OCI-LY7 (cell line): ENCODE measurements at regions not wholly inside any gene's neighbourhood (a gene's known extent, or its start where the extent isn't known, plus 50 kb on each side); places are given as distances from the start of the nearest gene placed in this dataset.

Experiments used
- BruUV-seq: library from RNA; stranded (reverse); fragments of 400-500 nt; replicated peaks from 2 replicates; lab custom pipeline; 2021; lab: Mats Ljungman, UMichigan
- CTCF ChIA-PET: fragments of 300-600 bp; sonication (Branson Sonifier 250); formaldehyde crosslinking; loops from one replicate; lab custom pipeline; 2022; ENCODE audit warnings: antibody characterized with exemption; ENCODE audit not compliant: unreplicated experiment; lab: Charles Lee
- POLR2A ChIA-PET: fragments of 300-600 bp; sonication (Branson Sonifier 250); formaldehyde crosslinking; loops from one replicate; lab custom pipeline; 2022; ENCODE audit warnings: antibody characterized with exemption; lab: Charles Lee
- DNase-seq: peaks from one replicate; pipeline ENCODE4 v3.0.0-alpha.2; 2015; ENCODE audit warnings: low spot score
- H2AFZ ChIP-seq: fragments of 200-600 bp; sonication (generic), shearing (Covaris generic); 2 replicates; pipeline ENCODE4 v1.6.1; 2014; ENCODE audit warnings: mild to moderate bottlenecking, antibody characterized with exemption, low read length, moderate library complexity
- H3K27ac ChIP-seq: fragments of 200-600 bp; sonication (generic); 2 replicates; pipeline ENCODE4 v1.5.1; 2014; ENCODE audit warnings: mixed run types, low read depth, mild to moderate bottlenecking, moderate library complexity, low read length, inconsistent platforms; ENCODE audit not compliant: poor library complexity, severe bottlenecking
- H3K36me3 ChIP-seq: fragments of 200-600 bp; sonication (generic); 2 replicates; pipeline ENCODE4 v1.6.1; 2014; ENCODE audit warnings: mild to moderate bottlenecking, antibody characterized with exemption, low read length, moderate library complexity, mixed read lengths; ENCODE audit not compliant: insufficient read depth
- H3K4me1 ChIP-seq: fragments of 200-600 bp; sonication (generic); 2 replicates; pipeline ENCODE4 v1.5.1; 2014; ENCODE audit warnings: mild to moderate bottlenecking, low read length; ENCODE audit not compliant: insufficient read depth, poor library complexity, severe bottlenecking
- H3K4me2 ChIP-seq: fragments of 200-600 bp; sonication (generic); 2 replicates; pipeline ENCODE4 v1.6.1; 2014; ENCODE audit warnings: mild to moderate bottlenecking, low read length
- H3K4me3 ChIP-seq: fragments of 200-600 bp; sonication (generic); 2 replicates; pipeline ENCODE4 v1.5.1; 2014; ENCODE audit warnings: mild to moderate bottlenecking, low read depth, low read length; ENCODE audit not compliant: poor library complexity, severe bottlenecking
- H3K79me2 ChIP-seq: fragments of 200-600 bp; sonication (generic); 2 replicates; pipeline ENCODE4 v1.6.1; 2016; ENCODE audit warnings: low read depth, mild to moderate bottlenecking, low read length, moderate library complexity, mixed read lengths; ENCODE audit not compliant: insufficient read depth
- H3K9me2 ChIP-seq: fragments of 200-600 bp; sonication (generic); 2 replicates; pipeline ENCODE4 v1.6.1; 2016; ENCODE audit warnings: mild to moderate bottlenecking, low read length, mixed read lengths; ENCODE audit not compliant: insufficient read depth
- H3K9me3 ChIP-seq: fragments of 200-600 bp; sonication (generic); 2 replicates; pipeline ENCODE4 v1.6.1; 2014; ENCODE audit warnings: mild to moderate bottlenecking, mixed run types, low read length, mixed read lengths
- H4K20me1 ChIP-seq: fragments of 200-600 bp; sonication (generic); 2 replicates; pipeline ENCODE4 v1.6.1; 2014; ENCODE audit warnings: mild to moderate bottlenecking, antibody characterized with exemption, low read length, moderate library complexity, mixed read lengths; ENCODE audit not compliant: insufficient read depth
- EZH2phosphoT487 ChIP-seq: fragments of 200-600 bp; sonication (generic); IDR thresholded peaks from 2 replicates; pipeline ENCODE4 v1.6.1; 2018; ENCODE audit warnings: low read depth, borderline replicate concordance, mild to moderate bottlenecking, mixed run types, antibody characterized with exemption, low read length, moderate library complexity, mixed read lengths
- intact Hi-C: fragments of 100-400 bp; cut with micrococcal nuclease; formaldehyde crosslinking; loops from one replicate; pipeline ENCODE4 v1.10.0; 2022; ENCODE audit not compliant: unreplicated experiment
- TF ChIP-seq, protein P1 (sequence below): fragments of 200-600 bp; sonication (generic); conservative IDR thresholded peaks from 2 replicates; pipeline ENCODE4 v1.5.1; 2014; ENCODE audit warnings: mild to moderate bottlenecking, antibody characterized with exemption, low read length, moderate library complexity, mixed read lengths

DNA sequence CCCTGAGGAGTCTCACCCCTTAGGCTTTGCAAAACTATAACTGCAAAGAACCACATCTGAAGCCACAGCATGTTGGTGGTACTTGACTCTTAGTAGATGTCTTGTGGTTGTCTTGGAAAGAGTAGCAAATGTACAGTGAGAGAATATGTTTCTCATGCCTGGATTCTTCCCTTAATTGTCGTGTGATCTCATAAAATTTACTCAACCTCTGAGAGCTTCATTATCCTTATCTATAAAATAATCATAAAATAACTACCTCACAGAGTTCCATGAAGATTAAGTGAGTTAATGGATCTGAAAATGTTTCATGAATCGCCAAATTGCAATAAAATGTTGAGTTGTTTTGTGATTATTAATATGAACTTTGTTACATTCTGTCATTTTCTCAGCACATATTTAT lies 491.5 kb downstream of the METTL15 start:
- DNase-seq: no peak
- TF ChIP-seq, protein P1, sequence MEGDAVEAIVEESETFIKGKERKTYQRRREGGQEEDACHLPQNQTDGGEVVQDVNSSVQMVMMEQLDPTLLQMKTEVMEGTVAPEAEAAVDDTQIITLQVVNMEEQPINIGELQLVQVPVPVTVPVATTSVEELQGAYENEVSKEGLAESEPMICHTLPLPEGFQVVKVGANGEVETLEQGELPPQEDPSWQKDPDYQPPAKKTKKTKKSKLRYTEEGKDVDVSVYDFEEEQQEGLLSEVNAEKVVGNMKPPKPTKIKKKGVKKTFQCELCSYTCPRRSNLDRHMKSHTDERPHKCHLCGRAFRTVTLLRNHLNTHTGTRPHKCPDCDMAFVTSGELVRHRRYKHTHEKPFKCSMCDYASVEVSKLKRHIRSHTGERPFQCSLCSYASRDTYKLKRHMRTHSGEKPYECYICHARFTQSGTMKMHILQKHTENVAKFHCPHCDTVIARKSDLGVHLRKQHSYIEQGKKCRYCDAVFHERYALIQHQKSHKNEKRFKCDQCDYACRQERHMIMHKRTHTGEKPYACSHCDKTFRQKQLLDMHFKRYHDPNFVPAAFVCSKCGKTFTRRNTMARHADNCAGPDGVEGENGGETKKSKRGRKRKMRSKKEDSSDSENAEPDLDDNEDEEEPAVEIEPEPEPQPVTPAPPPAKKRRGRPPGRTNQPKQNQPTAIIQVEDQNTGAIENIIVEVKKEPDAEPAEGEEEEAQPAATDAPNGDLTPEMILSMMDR: no peak
- TF ChIP-seq EZH2phosphoT487: no peak
- Histone ChIP-seq H3K9me3 (no peaks in the 10 kb centered on the region), H4K20me1 (no peaks in the 10 kb centered on the region), H3K9me2 (no peaks in the 10 kb centered on the region), H2AFZ (no peak overlapping the region), H3K4me2 (no peak overlapping the region), H3K27ac (no peak overlapping the region), H3K4me1 (no peaks in the 10 kb centered on the region), H3K36me3 (no peaks in the 10 kb centered on the region), H3K79me2 (no peaks in the 10 kb centered on the region), H3K4me3 (no peak overlapping the region)
- no TSS peak for BruUV-seq
- intact Hi-C loops: no loop called here
- ChIA-PET CTCF (no interaction called here), POLR2A (no interaction called here)

DNA sequence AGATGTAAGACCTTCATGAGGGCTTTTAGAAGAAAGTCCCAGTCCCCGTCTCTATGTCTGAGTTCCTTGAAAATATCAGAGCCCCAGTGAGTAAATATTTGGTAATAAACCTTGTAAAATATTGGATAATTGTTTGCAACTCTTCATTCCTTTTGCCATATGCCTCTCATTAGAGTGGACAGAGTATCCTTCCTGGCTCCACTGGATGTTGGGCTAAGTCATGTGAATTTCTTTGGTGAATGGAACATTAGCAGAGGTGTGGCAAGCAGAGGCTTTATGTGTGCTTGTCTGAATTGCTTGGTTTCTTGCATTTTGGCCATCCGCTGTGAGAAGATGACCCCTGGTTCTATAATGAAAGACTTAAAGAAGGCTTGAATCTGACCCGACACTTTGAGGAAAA lies 490.3 kb downstream of the METTL15 start:
- POLR2A ChIA-PET: interaction anchor here (0.6 kb wide), 1 partner anchor 98 kb away, joined by 3 read pairs; no protein-coding TSS in a partner anchor
- intact Hi-C loops: no loop called here

DNA sequence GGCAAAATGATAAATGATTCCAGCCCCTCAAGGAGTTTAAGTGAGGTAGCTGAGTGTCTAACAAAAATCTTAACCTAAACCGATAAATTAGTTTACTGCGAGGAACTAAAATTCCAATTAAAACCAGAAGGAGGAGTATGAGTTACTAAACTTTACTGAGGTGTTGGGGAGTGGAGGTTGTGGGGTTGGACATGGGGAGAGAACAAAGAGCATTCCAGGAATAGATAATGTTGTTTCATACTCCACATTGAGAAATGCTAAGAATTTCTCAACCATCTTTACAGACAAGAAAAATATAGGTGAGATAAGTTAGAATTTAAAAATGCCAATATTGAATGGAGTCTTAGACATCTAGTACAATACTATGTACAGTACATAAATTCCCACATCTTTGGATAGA lies 488.6 kb downstream of the METTL15 start:
- H3K4me1 ChIP-seq: no peaks in the 10 kb centered on the region

More for the DNA sequence above, 490.3 kb downstream of the METTL15 start:
- H2AFZ ChIP-seq: no peak overlapping the region
- H3K27ac ChIP-seq: no peak overlapping the region
- DNase-seq: no peak
- BruUV-seq: no TSS peak
- no peak overlapping the region for H3K4me3 ChIP-seq
- no peaks in the 10 kb centered on the region for H3K79me2 ChIP-seq
- TF ChIP-seq, protein P1: no peak
- no peak for TF ChIP-seq EZH2phosphoT487
- H3K36me3 ChIP-seq: no peaks in the 10 kb centered on the region
- CTCF ChIA-PET: no interaction called here
- no peaks in the 10 kb centered on the region for H3K9me2 ChIP-seq
- no peaks in the 10 kb centered on the region for H3K4me1 ChIP-seq
- no peak overlapping the region for H3K4me2 ChIP-seq
- no peaks in the 10 kb centered on the region for H3K9me3 ChIP-seq
- H4K20me1 ChIP-seq: no peaks in the 10 kb centered on the region

More for the DNA sequence above, 488.6 kb downstream of the METTL15 start:
- ChIA-PET CTCF (no interaction called here), POLR2A (interaction anchor here (0.7 kb wide), 1 partner anchor 883 kb away, joined by 3 read pairs; no protein-coding TSS in a partner anchor)
- Histone ChIP-seq H3K36me3 (no peaks in the 10 kb centered on the region), H2AFZ (no peak overlapping the region), H3K9me2 (no peaks in the 10 kb centered on the region), H3K79me2 (no peaks in the 10 kb centered on the region), H3K9me3 (no peaks in the 10 kb centered on the region), H3K4me2 (no peak overlapping the region), H4K20me1 (no peaks in the 10 kb centered on the region), H3K27ac (no peak overlapping the region), H3K4me3 (no peak overlapping the region)
- no TSS peak for BruUV-seq
- DNase-seq: no peak
- TF ChIP-seq EZH2phosphoT487: no peak
- TF ChIP-seq, protein P1: no peak
- intact Hi-C loops: no loop called here
